A549 (cell line): ENCODE measurements at regions not wholly inside any gene's neighbourhood (a gene's known extent, or its start where the extent isn't known, plus 50 kb on each side); places are given as distances from the start of the nearest gene placed in this dataset.

Source experiments
- ATAC-seq, 2 experiments: fragments of 200-7000 bp in 1 of 2; fragments of >200 bp in 1 of 2; cut with Nextera tagmentation in 1 of 2; cut with Tn5 transposase in 1 of 2; 3 replicates each; pipeline versions ENCODE4 v1.8.0 to v1.9.1; 2018 to 2020; ENCODE audit warnings: mild to moderate bottlenecking in 1 of 2, moderate library complexity in 1 of 2
- CTCF ChIA-PET: fragments of 300-600 bp; sonication (Branson Sonifier 250); formaldehyde crosslinking; extraction: SDS; loops from one replicate; lab custom pipeline; 2021; ENCODE audit warnings: antibody characterized with exemption, inconsistent platforms; lab: Yijun Ruan, JAX
- POLR2A ChIA-PET: fragments of 350-600 bp; formaldehyde crosslinking; extraction: SDS; loops from one replicate; lab custom pipeline; 2021; ENCODE audit warnings: antibody characterized with exemption, inconsistent platforms; lab: Yijun Ruan, JAX
- DNase-seq, 2 experiments: peaks; one replicate each; pipeline versions ENCODE4 v3.0.0 to v3.0.0-alpha.2; 2011 to 2016; ENCODE audit warnings: low read depth in 1 of 2, low spot score in 1 of 2
- FAIRE-seq: peaks from 2 replicates; lab custom pipeline; 2011; peaks lifted over from hg19 to GRCh38; lab: Jason Lieb, UNC
- H3K27ac ChIP-seq, 2 experiments: fragments of >200 bp; sonication (Bioruptor Twin); formaldehyde crosslinking; 3 replicates each; pipeline ENCODE4 v1.5.1; 2016 to 2017
- H3K4me1 ChIP-seq: fragments of >200 bp; sonication (Bioruptor Twin); formaldehyde crosslinking; 3 replicates; pipeline ENCODE4 v1.6.1; 2016
- H3K4me2 ChIP-seq: fragments of >200 bp; sonication (Bioruptor Twin); formaldehyde crosslinking; 3 replicates; pipeline ENCODE4 v1.6.1; 2016
- H3K4me3 ChIP-seq: fragments of >200 bp; sonication (Bioruptor Twin); formaldehyde crosslinking; 3 replicates; pipeline ENCODE4 v1.5.1; 2016
- H3K9me3 ChIP-seq: fragments of >200 bp; sonication (Bioruptor Twin); formaldehyde crosslinking; 3 replicates; pipeline ENCODE4 v1.6.1; 2016
- BHLHE40 ChIP-seq: IDR thresholded peaks from 2 replicates; pipeline ENCODE4 v1.6.1; 2012; ENCODE audit warnings: low read depth, low read length, inconsistent platforms
- CBX8 ChIP-seq: fragments of 200-600 bp; sonication (generic); IDR thresholded peaks from 2 replicates; pipeline ENCODE4 v1.6.1; 2016
- CEBPB ChIP-seq, 2 experiments: fragments of >200 bp in 1 of 2; sonication (Bioruptor Twin) in 1 of 2; formaldehyde crosslinking in 1 of 2; IDR thresholded peaks; 2 replicates each; pipeline ENCODE4 v1.6.1; 2012 to 2016
- CHD2 ChIP-seq: fragments of 150-350 bp; IDR thresholded peaks from 2 replicates; pipeline ENCODE4 v1.6.1; 2014; ENCODE audit warnings: low read length; ENCODE audit not compliant: partially characterized antibody
- EP300 ChIP-seq, 2 experiments: fragments of >200 bp; sonication (Bioruptor Twin); formaldehyde crosslinking; IDR thresholded peaks; 2 replicates in 1 of 2; 3 replicates in 1 of 2; pipeline ENCODE4 v1.6.1; 2016 to 2017
- FOSB ChIP-seq: fragments of 250-450 bp; sonication (Bioruptor Pico); IDR thresholded peaks from 2 replicates; pipeline ENCODE4 v1.5.0; 2020; ENCODE audit warnings: mild to moderate bottlenecking, moderate library complexity
- HDAC2 ChIP-seq: fragments of 200-600 bp; sonication (generic); IDR thresholded peaks from 2 replicates; pipeline ENCODE4 v1.6.1; 2016
- HEYL ChIP-seq: fragments of 250-450 bp; sonication (Bioruptor Pico); IDR thresholded peaks from 2 replicates; pipeline ENCODE4 v1.8.0; 2021; ENCODE audit warnings: mild to moderate bottlenecking, moderate library complexity
- HOXB13 ChIP-seq: fragments of 250-450 bp; sonication (Bioruptor Pico); IDR thresholded peaks from 2 replicates; pipeline ENCODE4 v1.5.0; 2020; ENCODE audit warnings: low read depth, mild to moderate bottlenecking, moderate library complexity
- JUN ChIP-seq, 2 experiments: fragments of >200 bp; sonication (Bioruptor Twin); formaldehyde crosslinking; IDR thresholded peaks; 2 replicates in 1 of 2; 3 replicates in 1 of 2; pipeline ENCODE4 v1.6.1; 2016 to 2017
- KDM5A ChIP-seq: fragments of 200-600 bp; sonication (generic); IDR thresholded peaks from 2 replicates; pipeline ENCODE4 v1.6.1; 2016; ENCODE audit warnings: antibody characterized with exemption, mild to moderate bottlenecking
- NPAS2 ChIP-seq: fragments of 250-450 bp; sonication (Bioruptor Pico); IDR thresholded peaks from 2 replicates; pipeline ENCODE4 v1.8.0; 2022; ENCODE audit warnings: mild to moderate bottlenecking, moderate library complexity, borderline replicate concordance
- NR3C1 ChIP-seq: fragments of >200 bp; sonication (Bioruptor Twin); formaldehyde crosslinking; IDR thresholded peaks from 3 replicates; pipeline ENCODE4 v1.6.1; 2017
- PHF8 ChIP-seq: fragments of 200-600 bp; sonication (generic); IDR thresholded peaks from 2 replicates; pipeline ENCODE4 v1.6.1; 2016; ENCODE audit warnings: low read depth, mild to moderate bottlenecking, antibody characterized with exemption, moderate library complexity, borderline replicate concordance
- POLR2A ChIP-seq: IDR thresholded peaks from 2 replicates; pipeline ENCODE4 v1.6.1; 2012; ENCODE audit warnings: mild to moderate bottlenecking, low read length
- POLR2AphosphoS2 ChIP-seq: conservative IDR thresholded peaks from 2 replicates; pipeline ENCODE4 v1.6.1; 2012; ENCODE audit warnings: low read length, improper control_type of control experiment, inconsistent platforms
- RFX5 ChIP-seq: fragments of 450-650 bp; IDR thresholded peaks from 2 replicates; pipeline ENCODE4 v1.7.1; 2014; ENCODE audit warnings: antibody characterized with exemption, mild to moderate bottlenecking, moderate library complexity
- SREBF2 ChIP-seq: fragments of 450-650 bp; IDR thresholded peaks from 2 replicates; pipeline ENCODE4 v1.6.1; 2014; ENCODE audit warnings: mild to moderate bottlenecking, moderate library complexity
- TP53 ChIP-seq: fragments of 250-450 bp; sonication (Bioruptor Pico); IDR thresholded peaks from 2 replicates; pipeline ENCODE4 v1.5.0; 2021; ENCODE audit warnings: mild to moderate bottlenecking, moderate library complexity
- ZC3H11A ChIP-seq: fragments of 450-650 bp; IDR thresholded peaks from 2 replicates; pipeline ENCODE4 v1.6.1; 2014; ENCODE audit warnings: antibody characterized with exemption, mild to moderate bottlenecking
- WGBS: methylation state at CpG from one replicate; pipeline ENCODE4 v1.1.6; 2017; ENCODE audit errors: missing lambda C conversion rate; 5-methylcytosine and 5-hydroxymethylcytosine counted together
- TF ChIP-seq, protein P1 (sequence below): IDR thresholded peaks from 2 replicates; pipeline ENCODE4 v1.6.1; 2012; ENCODE audit warnings: low read depth, borderline replicate concordance
- TF ChIP-seq, protein P2 (sequence below): fragments of 250-450 bp; sonication (Bioruptor Pico); IDR thresholded peaks from 2 replicates; pipeline ENCODE4 v1.5.0; 2020; ENCODE audit warnings: low read depth, mild to moderate bottlenecking, moderate library complexity
- TF ChIP-seq, protein P3 (sequence below): fragments of >200 bp; sonication (Bioruptor Twin); formaldehyde crosslinking; IDR thresholded peaks from 3 replicates; pipeline ENCODE4 v1.5.1; 2016
- TF ChIP-seq, protein P4 (sequence below): fragments of 250-450 bp; sonication (Bioruptor Pico); IDR thresholded peaks from 2 replicates; pipeline ENCODE4 v1.5.0; 2021; ENCODE audit warnings: mild to moderate bottlenecking, moderate library complexity, borderline replicate concordance

DNA sequence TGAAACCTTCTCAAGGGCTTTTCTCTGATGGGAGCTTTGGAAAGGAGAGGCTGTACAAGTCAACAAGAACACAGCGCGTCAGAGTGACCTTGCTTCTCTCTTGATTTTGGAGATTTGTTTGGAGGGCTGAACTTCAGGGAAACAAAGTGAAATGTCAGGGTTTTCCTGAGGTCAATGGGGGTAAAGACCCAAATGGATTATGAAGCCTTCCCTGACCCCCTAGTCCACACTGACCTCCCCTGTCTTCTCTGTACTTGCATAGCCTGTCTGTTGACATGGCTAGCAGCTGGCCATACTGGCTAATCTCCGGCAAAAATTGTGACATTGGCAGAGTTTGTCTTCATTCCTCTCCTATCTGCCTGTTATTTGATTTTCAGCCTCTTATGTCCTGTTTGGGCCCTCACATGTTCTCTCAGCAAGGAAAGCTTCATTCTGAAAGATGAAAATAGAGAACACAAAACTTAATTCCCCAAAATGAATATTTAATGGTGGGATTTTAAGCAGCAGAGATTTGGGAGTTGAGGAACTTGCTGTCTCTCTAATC lies 149.3 kb upstream of the HAAO start:
- Histone ChIP-seq H3K9me3 (no peaks in the 10 kb centered on the region), H3K4me2 (no peak overlapping the region), H3K4me3 (no peak overlapping the region), H3K27ac (no peak overlapping the region), H3K4me1 (no peaks in the 10 kb centered on the region)
- CTCF ChIA-PET, result interaction anchor here (0.6 to 9.3 kb wide), 7 partner anchors 8 to 597 kb away, joined by 3 to 166 read pairs (median 3); partner anchors contain the start of gene ZFP36L2
- POLR2A ChIA-PET, result no interaction called here
- DNase-seq, result no peak
- ATAC-seq, result no peak
- no peak for FAIRE-seq
- WGBS, result 98% methylated on average over 3 of the region's 3 CpGs
- TF ChIP-seq, protein P1, sequence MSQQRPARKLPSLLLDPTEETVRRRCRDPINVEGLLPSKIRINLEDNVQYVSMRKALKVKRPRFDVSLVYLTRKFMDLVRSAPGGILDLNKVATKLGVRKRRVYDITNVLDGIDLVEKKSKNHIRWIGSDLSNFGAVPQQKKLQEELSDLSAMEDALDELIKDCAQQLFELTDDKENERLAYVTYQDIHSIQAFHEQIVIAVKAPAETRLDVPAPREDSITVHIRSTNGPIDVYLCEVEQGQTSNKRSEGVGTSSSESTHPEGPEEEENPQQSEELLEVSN, result no peak
- no peak for TF ChIP-seq CEBPB (IDR thresholded peaks at IDR 0.05)
- TF ChIP-seq, protein P2, sequence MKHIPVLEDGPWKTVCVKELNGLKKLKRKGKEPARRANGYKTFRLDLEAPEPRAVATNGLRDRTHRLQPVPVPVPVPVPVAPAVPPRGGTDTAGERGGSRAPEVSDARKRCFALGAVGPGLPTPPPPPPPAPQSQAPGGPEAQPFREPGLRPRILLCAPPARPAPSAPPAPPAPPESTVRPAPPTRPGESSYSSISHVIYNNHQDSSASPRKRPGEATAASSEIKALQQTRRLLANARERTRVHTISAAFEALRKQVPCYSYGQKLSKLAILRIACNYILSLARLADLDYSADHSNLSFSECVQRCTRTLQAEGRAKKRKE (CRISPR knock-in tag), result no peak
- no peak for TF ChIP-seq BHLHE40
- no peak for TF ChIP-seq PHF8
- TF ChIP-seq HOXB13 (CRISPR knock-in tag), result no peak
- no peak for TF ChIP-seq POLR2A
- no peak for TF ChIP-seq HEYL (CRISPR knock-in tag)
- TF ChIP-seq TP53 (CRISPR knock-in tag), result no peak
- TF ChIP-seq HDAC2, result no peak
- TF ChIP-seq ZC3H11A, result no peak
- no peak for TF ChIP-seq POLR2AphosphoS2
- no peak for TF ChIP-seq RFX5
- TF ChIP-seq NPAS2 (CRISPR knock-in tag), result no peak
- TF ChIP-seq, protein P3, sequence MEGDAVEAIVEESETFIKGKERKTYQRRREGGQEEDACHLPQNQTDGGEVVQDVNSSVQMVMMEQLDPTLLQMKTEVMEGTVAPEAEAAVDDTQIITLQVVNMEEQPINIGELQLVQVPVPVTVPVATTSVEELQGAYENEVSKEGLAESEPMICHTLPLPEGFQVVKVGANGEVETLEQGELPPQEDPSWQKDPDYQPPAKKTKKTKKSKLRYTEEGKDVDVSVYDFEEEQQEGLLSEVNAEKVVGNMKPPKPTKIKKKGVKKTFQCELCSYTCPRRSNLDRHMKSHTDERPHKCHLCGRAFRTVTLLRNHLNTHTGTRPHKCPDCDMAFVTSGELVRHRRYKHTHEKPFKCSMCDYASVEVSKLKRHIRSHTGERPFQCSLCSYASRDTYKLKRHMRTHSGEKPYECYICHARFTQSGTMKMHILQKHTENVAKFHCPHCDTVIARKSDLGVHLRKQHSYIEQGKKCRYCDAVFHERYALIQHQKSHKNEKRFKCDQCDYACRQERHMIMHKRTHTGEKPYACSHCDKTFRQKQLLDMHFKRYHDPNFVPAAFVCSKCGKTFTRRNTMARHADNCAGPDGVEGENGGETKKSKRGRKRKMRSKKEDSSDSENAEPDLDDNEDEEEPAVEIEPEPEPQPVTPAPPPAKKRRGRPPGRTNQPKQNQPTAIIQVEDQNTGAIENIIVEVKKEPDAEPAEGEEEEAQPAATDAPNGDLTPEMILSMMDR, result no peak
- TF ChIP-seq FOSB (CRISPR knock-in tag), result no peak
- TF ChIP-seq KDM5A, result no peak

DNA sequence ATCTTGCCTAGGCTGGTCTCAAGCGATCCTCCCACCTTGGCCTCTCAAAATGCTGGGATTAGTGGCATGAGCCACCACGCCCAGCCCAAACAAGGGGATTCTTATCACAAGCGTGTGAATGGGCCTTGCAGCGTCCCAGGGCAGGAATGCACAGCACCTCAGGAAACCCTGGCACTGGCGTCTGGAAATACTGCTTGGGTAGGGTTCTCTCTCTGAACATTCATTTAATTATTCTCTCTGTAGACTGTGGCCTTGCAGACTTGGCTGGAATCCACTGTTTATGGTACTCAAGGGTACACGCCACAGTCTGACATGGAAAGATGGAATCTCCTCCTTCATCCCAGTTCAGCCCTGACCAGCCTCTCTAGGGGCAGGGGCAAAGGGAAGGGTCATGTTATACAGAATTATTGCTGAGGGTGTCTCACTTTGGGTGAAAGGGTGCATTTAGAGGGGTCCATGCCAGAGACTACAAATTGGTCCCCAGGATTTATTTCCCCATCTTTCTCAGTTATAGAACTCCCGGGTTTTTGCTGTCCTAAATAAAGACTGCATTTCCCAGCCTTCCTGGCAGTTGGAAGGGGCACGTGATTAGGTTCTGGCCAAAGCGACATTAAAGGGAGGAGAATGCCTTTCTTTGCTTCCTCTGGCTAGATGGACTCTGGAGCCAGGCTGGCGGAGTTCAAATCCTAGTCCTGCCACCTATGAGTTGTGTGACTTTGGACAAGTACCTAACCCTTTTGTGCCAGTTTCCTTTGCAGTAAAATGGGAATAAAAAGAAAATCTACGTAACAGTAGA lies 147.2 kb upstream of the HAAO start:
- Histone ChIP-seq H3K4me3 (no peak overlapping the region), H3K4me2 (no peak overlapping the region), H3K4me1 (0 out of 3 replicates have a peak, but pooled peaks cover 2% of the 10 kb centered on the region), H3K9me3 (no peaks in the 10 kb centered on the region), H3K27ac (no peak overlapping the region)
- no peak for ATAC-seq
- DNase-seq, result no peak
- POLR2A ChIA-PET, result no interaction called here
- TF ChIP-seq KDM5A (no peak), JUN (IDR thresholded peaks at IDR 0.05) (no peak), EP300 (IDR thresholded peaks at IDR 0.05) (no peak), NR3C1 (no peak), CBX8 (no peak), HOXB13 (CRISPR knock-in tag) (no peak), SREBF2 (no peak), CHD2 (no peak)
- TF ChIP-seq, protein P4, sequence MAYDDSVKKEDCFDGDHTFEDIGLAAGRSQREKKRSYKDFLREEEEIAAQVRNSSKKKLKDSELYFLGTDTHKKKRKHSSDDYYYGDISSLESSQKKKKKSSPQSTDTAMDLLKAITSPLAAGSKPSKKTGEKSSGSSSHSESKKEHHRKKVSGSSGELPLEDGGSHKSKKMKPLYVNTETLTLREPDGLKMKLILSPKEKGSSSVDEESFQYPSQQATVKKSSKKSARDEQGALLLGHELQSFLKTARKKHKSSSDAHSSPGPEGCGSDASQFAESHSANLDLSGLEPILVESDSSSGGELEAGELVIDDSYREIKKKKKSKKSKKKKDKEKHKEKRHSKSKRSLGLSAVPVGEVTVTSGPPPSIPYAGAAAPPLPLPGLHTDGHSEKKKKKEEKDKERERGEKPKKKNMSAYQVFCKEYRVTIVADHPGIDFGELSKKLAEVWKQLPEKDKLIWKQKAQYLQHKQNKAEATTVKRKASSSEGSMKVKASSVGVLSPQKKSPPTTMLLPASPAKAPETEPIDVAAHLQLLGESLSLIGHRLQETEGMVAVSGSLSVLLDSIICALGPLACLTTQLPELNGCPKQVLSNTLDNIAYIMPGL, result no peak
- no peak for FAIRE-seq
- CTCF ChIA-PET, result interaction anchor here (0.7 to 9.3 kb wide), 9 partner anchors 6 to 669 kb away, joined by 3 to 92 read pairs (median 3); no protein-coding TSS in a partner anchor
- WGBS, result 55% methylated on average over 11 of the region's 11 CpGs
